Gastroesophageal sphincter (tissue), 4 donors: ENCODE measurements at regions not wholly inside any gene's neighbourhood (a gene's known extent, or its start where the extent isn't known, plus 50 kb on each side); places are given as distances from the start of the nearest gene placed in this dataset.
"Not testable (repeated sequence)": the region's sequence is repeated elsewhere in the genome, so short reads cannot be mapped to it uniquely, and the experiment has no call there.

Experiments
- ATAC-seq: fragments of 150-250 bp; one replicate; pipeline ENCODE4 v1.9.1; 2016; ENCODE audit warnings: mild to moderate bottlenecking, moderate library complexity
- H3K27ac ChIP-seq, 4 donors: fragments of 200-600 bp; sonication (generic) in 3 of 4; 1 replicate in 3 of 4; 2 replicates in 1 of 4; pipeline ENCODE4 v1.5.1; 2016 to 2019
- H3K27me3 ChIP-seq: fragments of 200-600 bp; sonication (generic); one replicate; pipeline ENCODE4 v1.5.1; 2019
- H3K36me3 ChIP-seq, 2 donors: fragments of 200-600 bp; sonication (generic); one replicate each; pipeline ENCODE4 v1.5.1; 2019; ENCODE audit warnings: control low read depth in 1 of 2
- H3K4me1 ChIP-seq, 3 donors: fragments of 200-600 bp; sonication (generic); 1 replicate in 2 of 3; 2 replicates in 1 of 3; pipeline ENCODE4 v1.5.1; 2016 to 2019; ENCODE audit warnings: control low read depth in 2 of 3
- H3K4me3 ChIP-seq, 2 donors: fragments of 200-600 bp; sonication (generic); one replicate each; pipeline ENCODE4 v1.5.1; 2019; ENCODE audit warnings: mild to moderate bottlenecking in 1 of 2, moderate library complexity in 1 of 2
- H3K9me3 ChIP-seq, 3 donors: fragments of 200-600 bp; sonication (generic); one replicate each; pipeline ENCODE4 v1.5.1; 2017 to 2019; ENCODE audit warnings: control low read depth in 2 of 3
- POLR2A ChIP-seq, 2 donors: fragments of 450-650 bp; IDR thresholded peaks; one replicate each; pipeline ENCODE4 v1.6.1; 2017; ENCODE audit warnings: antibody characterized with exemption in 2 of 2, mild to moderate bottlenecking in 2 of 2, moderate library complexity in 1 of 2
- WGBS, 2 donors: methylation state at CpG; one replicate each; pipeline ENCODE4 v1.1.5; 2018; ENCODE audit warnings: low coverage in 1 of 2; 5-methylcytosine and 5-hydroxymethylcytosine counted together
- TF ChIP-seq, protein P1 (sequence below), 4 experiments: fragments of 200-600 bp in 2 of 4; fragments of 450-650 bp in 2 of 4; sonication (generic) in 1 of 4; IDR thresholded peaks; one replicate each; pipeline ENCODE4 v1.5.1; 2017 to 2019; ENCODE audit warnings: antibody characterized with exemption in 4 of 4, mild to moderate bottlenecking in 2 of 4, moderate library complexity in 2 of 4

DNA sequence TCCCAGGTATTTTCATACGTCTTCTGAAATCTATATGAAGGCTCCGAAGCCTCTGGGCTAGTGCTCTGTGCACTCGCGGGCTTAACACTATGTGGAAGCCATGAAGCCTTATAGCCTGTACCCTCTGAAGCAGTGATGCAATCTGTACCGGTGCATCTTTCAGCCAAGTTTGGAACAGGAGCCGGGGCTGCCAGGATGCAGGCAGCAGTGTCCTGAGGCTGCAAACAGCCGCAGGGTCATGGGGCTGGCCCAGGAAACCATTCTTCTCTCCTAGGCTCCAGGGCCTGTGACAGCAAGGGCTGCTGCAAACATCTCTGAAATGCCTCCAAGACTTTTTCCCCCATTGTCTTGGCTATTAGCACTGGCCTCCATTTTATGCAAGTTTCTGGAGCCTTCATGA is 279.6 kb downstream of the POTED start:
- H3K4me1 ChIP-seq, ATAC-seq, H3K27ac ChIP-seq, H3K27me3 ChIP-seq, H3K9me3 ChIP-seq, H3K36me3 ChIP-seq, H3K4me3 ChIP-seq: not testable (repeated sequence)
- 66% methylated on average over 5 of the region's 7 CpGs; no CpG with 5 or more reads in 1 of the 2 donors for WGBS, 2 donors

DNA sequence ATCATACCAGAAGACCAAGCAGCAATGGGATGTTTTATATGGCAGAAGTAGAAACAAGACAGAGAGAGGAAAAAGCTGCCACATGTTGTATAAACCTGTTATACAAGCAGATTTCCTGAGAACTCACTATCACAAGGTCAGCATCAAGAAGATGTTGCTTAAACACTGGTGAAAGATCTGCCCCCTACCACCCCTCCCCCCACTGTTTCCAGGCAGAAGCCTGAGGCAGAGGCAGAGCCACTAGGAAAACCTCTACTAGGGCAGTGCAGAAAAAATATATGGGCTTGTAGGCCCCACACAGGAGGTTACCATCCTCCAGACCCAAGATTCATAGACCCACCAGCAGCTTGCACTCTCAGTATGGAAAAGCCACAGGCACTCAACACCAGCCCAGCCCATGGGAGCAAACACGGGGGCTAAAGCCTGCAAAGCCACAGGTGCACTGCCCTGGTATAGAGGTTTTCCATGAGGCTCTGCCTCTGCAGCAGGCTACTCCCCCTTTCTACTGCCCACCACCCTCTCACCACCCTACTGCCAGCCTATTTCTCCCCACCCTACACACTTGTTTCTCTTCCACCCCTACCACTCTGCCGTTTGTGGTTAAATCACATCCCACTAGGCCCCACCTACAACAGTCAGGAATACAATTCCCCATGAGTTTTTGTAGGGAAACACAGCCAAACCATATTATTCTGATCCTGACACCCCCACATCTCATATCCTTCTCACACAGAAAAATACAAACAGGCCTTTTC is 274.2 kb downstream of the POTED start:
- H3K4me1 ChIP-seq, H3K36me3 ChIP-seq, H3K4me3 ChIP-seq, ATAC-seq, H3K9me3 ChIP-seq, H3K27me3 ChIP-seq, H3K27ac ChIP-seq: not testable (repeated sequence)
- 84 to 88% methylated on average over 2 of the region's 2 CpGs for WGBS, 2 donors

DNA sequence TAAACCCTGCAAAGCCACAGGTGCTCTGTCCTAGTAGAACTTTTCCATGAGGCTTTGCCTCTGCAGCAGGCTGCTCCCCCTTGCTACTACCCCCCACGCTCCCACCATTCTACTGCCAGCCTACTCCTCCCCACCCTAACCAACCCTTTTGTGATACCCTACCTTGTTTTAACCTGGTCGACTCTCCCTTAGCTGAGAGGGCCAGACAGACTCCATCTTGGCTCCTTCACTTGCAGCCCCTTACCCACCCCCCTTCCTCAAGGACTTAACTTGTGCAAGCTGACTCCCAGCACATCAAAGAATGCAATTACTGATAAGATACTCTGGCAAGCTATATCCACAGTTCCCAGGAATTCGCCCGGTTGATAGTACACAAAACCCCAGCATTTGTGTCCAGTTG is 267.9 kb downstream of the POTED start:
- not testable (repeated sequence) for H3K4me3 ChIP-seq, H3K27me3 ChIP-seq, H3K9me3 ChIP-seq, ATAC-seq, H3K27ac ChIP-seq, H3K36me3 ChIP-seq, H3K4me1 ChIP-seq
- 68 to 70% methylated on average over 4 of the region's 4 CpGs for WGBS, 2 donors

DNA sequence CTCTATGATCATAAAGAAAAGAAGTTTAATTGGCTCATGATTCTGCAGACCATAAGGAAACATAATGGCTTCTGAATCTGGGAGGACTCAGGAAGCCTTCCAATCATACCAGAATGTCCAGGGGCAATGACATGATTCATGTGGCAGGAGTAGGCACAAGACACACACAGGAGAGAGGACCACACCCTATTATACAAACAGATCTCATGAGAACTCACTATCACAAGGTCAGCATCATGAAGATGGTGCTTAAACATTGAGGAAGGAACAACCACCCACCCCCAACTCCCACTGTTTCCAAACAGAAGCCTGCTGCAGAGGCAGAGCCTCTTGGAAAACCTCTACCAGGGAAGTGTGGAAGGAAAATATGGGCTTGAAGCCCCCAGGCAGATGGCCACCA is 267.4 kb downstream of the POTED start:
- H3K9me3 ChIP-seq, H3K4me3 ChIP-seq, H3K36me3 ChIP-seq, H3K4me1 ChIP-seq, H3K27ac ChIP-seq, ATAC-seq, H3K27me3 ChIP-seq: not testable (repeated sequence)

DNA sequence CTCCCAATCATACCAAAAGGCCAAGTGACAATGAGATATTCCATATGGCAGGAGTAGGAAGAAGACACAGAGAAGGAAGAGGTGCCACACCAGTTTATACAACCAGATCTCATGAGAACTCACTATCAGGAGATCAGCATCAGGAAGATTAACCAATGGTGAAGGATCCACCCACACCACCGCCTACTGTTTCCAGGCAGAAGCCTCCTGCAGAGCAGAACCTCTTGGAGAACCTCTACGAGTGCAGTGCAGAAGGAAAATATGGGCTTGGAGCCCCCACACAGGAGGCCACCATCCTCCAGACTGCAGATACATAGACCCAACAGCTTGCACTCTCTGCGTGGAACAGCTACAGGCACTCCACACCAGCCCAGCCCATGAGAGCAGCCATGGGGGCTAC is 264.4 kb downstream of the POTED start:
- H3K27me3 ChIP-seq, H3K4me3 ChIP-seq, H3K4me1 ChIP-seq, H3K36me3 ChIP-seq, ATAC-seq, H3K9me3 ChIP-seq, H3K27ac ChIP-seq: not testable (repeated sequence)
- 62% methylated on average over 3 of the region's 3 CpGs; no CpG with 5 or more reads in 1 of the 2 donors for WGBS, 2 donors

DNA sequence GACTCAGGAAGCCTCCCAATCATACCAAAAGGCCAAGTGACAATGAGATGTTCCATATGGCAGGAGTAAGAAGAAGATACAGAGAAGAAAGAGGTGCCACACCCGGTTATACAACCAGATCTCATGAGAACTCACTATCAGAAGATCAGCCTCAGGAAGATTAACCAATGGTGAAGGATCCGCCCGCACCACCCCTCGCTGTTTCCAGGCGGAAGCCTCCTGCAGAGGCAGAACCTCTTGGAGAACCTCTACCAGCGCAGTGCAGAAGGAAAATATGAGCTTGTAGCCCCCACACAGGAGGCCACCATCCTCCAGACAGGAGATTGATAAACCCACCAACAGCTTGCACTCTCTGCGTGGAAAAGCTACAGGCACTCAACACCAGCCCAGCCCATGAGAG is 245.1 kb downstream of the POTED start:
- Histone ChIP-seq H3K4me3 (no peak overlapping the region), H3K36me3 (no peaks in the 10 kb centered on the region), H3K27ac (no peak overlapping the region), H3K4me1 (no peaks in the 10 kb centered on the region), H3K9me3 (no peaks in the 10 kb centered on the region), H3K27me3 (no peaks in the 10 kb centered on the region)
- TF ChIP-seq, protein P1, sequence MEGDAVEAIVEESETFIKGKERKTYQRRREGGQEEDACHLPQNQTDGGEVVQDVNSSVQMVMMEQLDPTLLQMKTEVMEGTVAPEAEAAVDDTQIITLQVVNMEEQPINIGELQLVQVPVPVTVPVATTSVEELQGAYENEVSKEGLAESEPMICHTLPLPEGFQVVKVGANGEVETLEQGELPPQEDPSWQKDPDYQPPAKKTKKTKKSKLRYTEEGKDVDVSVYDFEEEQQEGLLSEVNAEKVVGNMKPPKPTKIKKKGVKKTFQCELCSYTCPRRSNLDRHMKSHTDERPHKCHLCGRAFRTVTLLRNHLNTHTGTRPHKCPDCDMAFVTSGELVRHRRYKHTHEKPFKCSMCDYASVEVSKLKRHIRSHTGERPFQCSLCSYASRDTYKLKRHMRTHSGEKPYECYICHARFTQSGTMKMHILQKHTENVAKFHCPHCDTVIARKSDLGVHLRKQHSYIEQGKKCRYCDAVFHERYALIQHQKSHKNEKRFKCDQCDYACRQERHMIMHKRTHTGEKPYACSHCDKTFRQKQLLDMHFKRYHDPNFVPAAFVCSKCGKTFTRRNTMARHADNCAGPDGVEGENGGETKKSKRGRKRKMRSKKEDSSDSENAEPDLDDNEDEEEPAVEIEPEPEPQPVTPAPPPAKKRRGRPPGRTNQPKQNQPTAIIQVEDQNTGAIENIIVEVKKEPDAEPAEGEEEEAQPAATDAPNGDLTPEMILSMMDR (IDR thresholded peaks at IDR 0.05) = no peak
- no peak for TF ChIP-seq POLR2A (IDR thresholded peaks at IDR 0.05)
- ATAC-seq = no peak
- WGBS, 2 donors = 79% methylated on average over 7 of the region's 7 CpGs; no CpG with 5 or more reads in 1 of the 2 donors

DNA sequence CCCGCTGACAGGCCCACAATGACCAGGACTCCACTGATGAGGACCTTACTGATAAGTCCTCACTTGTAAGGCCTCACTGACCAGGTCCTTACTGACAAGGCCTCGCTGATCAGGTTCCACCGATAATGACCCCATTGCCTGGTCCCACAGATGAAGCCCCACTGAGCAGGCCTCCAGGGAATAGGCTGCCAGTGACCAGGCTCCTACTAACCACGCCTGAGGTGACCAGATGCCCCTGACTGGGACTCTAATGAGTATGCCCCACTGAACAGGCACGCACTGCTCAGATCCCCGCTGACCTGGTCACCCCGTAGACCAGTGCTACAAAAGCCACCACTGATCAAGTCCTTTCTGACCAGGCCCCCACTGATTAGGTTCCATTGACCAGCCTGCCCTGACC is 241.2 kb downstream of the POTED start:
- ATAC-seq, H3K27ac ChIP-seq, H3K9me3 ChIP-seq, H3K4me3 ChIP-seq, H3K36me3 ChIP-seq, H3K27me3 ChIP-seq, H3K4me1 ChIP-seq: not testable (repeated sequence)
- 50% methylated on average over 1 of the region's 7 CpGs; no CpG with 5 or more reads in 1 of the 2 donors for WGBS, 2 donors

DNA sequence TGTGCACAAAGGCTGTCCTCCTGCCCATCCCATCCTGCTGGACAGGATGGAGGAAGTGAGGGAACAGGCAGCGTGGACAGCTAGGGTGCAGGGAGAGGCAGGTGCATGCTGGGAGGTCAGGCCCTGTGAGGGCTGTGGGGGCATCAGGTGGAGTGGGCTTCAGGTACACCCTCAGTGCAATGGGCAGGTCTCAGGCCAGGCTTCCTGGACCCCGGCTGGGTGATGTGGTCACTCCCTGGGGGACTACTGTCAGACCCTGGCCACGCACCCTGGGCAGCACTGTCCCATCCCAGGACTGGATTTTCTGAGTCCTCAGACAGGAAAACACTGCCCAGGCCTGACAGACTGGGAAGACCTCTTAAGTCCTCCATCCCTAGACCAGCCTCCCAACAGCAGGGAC is 239.9 kb downstream of the POTED start:
- ATAC-seq, H3K36me3 ChIP-seq, H3K27ac ChIP-seq, H3K9me3 ChIP-seq, H3K4me1 ChIP-seq, H3K4me3 ChIP-seq, H3K27me3 ChIP-seq: not testable (repeated sequence)
- WGBS, 2 donors = 60% methylated on average over 1 of the region's 3 CpGs; no CpG with 5 or more reads in 1 of the 2 donors

DNA sequence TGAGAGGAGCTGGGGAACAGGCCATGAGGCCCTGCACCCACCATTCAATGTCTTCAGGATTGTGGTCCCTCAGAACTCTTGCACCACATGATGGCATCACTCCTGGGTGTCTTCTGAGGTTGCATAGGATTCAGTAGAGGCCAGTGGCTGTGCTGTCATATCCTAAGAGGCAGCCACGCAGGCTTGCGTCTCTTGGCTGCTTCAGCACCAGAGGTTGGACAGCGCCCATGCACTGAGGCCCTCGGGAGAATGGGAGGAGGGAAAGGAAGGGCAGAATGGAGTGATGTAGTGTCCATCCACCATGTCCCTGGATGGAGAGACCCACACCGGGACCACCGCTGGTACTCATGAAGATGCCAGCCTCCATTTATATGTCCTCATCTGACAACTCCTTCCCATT is 237.1 kb downstream of the POTED start:
- not testable (repeated sequence) for H3K4me3 ChIP-seq, H3K9me3 ChIP-seq, H3K4me1 ChIP-seq, H3K36me3 ChIP-seq, ATAC-seq, H3K27me3 ChIP-seq, H3K27ac ChIP-seq
- WGBS, 2 donors = 20% methylated on average over 1 of the region's 6 CpGs; no CpG with 5 or more reads in 1 of the 2 donors

DNA sequence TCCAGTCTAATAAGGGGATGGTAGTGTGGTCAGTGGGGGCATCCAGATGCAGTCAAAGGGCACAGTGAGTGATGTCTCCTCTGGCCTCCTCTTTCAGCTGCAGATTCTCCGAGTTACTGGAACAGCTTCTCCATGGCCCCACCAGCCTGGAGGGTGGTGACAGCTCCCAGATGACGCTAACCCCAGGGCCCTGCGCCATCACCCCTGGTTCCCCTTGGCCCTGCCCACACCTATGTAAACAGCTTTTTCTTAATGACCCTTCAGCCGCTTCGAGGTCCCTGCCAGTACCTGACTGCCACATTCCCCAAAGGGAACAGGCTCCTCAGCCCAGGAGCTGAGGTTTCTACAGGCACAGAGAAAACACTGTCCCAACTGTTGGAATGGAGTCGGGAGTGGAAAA is 235.0 kb downstream of the POTED start:
- WGBS, 2 donors = 50 to 74% methylated on average over 1 to 5 of the region's 6 CpGs

DNA sequence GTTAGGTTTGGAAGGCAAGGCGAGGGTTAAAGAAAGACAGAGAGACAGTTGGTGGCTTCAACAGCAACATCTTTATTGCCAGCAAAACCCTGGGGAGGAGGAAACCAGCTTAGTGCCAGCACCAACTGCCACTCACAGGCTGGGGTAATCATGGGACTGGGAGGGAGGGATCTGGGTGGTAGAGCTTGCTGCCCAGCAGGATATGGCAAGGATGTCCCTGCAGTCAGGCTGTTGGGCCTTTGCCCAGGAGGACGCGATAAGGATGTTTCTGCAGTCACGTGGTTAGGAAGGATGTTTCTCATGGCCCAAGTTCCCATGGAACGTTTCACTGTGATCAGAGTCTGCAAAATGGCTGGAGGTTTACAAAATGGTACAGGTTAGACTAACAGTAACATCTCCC is 233.5 kb downstream of the POTED start:
- H3K4me1 ChIP-seq = not testable (repeated sequence)

More for the DNA sequence above, 235.0 kb downstream of the POTED start:
- not testable (repeated sequence) for ATAC-seq, H3K36me3 ChIP-seq, H3K9me3 ChIP-seq, H3K4me1 ChIP-seq, H3K27me3 ChIP-seq, H3K27ac ChIP-seq, H3K4me3 ChIP-seq

DNA sequence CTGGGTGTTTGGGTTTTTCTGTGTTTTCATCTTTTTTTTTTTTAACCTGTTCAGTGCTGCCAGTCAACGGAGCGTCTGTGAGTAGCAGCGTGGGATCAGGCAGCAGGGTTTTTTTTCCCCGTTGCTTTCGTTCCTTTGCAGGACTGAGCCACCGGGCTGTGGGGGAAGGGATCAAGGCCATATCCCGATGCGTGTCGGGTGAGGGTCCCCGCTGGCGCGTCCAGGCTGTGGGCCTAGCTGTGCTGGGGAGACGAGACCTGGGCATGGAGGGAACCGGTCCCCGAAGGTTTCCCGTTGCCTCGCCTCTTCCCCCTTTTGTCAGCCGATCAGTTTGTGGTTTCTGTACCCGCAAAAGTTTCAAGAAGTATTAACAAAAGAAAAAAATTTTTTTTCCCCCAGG is 218.1 kb downstream of the POTED start:
- WGBS, 2 donors = 96 to 98% methylated on average over 5 of the region's 19 CpGs
- not testable (repeated sequence) for H3K27me3 ChIP-seq, H3K36me3 ChIP-seq, H3K27ac ChIP-seq, H3K4me1 ChIP-seq, ATAC-seq, H3K4me3 ChIP-seq, H3K9me3 ChIP-seq

More for the DNA sequence above, 233.5 kb downstream of the POTED start:
- not testable (repeated sequence) for H3K36me3 ChIP-seq, ATAC-seq, H3K4me3 ChIP-seq, H3K27me3 ChIP-seq, H3K27ac ChIP-seq
- 40% methylated on average over 1 of the region's 5 CpGs for WGBS, 2 donors
- H3K9me3 ChIP-seq = peaks cover 0 to 11% (median 0%) of the 10 kb centered on the region in 3 donors
